Keratinocyte (primary cell): ENCODE measurements at regions not wholly inside any gene's neighbourhood (a gene's known extent, or its start where the extent isn't known, plus 50 kb on each side); places are given as distances from the start of the nearest gene placed in this dataset.

ENCODE experiments used
- DNase-seq: peaks from one replicate; pipeline ENCODE4 v3.0.0-alpha.2; 2011; ENCODE audit warnings: low read depth, missing footprints, low spot score
- FAIRE-seq: peaks from 2 replicates; lab custom pipeline; 2011; peaks lifted over from hg19 to GRCh38; lab: Jason Lieb, UNC
- H2AFZ ChIP-seq: 2 replicates; pipeline ENCODE4 v1.6.0; 2012; ENCODE audit warnings: low read length, control low read depth, inconsistent platforms; ENCODE audit not compliant: control insufficient read depth
- H3K27ac ChIP-seq: 2 replicates; pipeline ENCODE4 v1.5.1; 2011; ENCODE audit warnings: low read length; ENCODE audit not compliant: control insufficient read depth, insufficient read depth
- H3K27me3 ChIP-seq: 3 replicates; pipeline ENCODE4 v1.6.0; 2011; ENCODE audit warnings: low read length; ENCODE audit not compliant: control insufficient read depth, insufficient read depth; ENCODE audit errors: extremely low read depth
- H3K36me3 ChIP-seq, 2 experiments: 2 replicates in 1 of 2; 3 replicates in 1 of 2; pipeline ENCODE4 v1.5.1; 2011; ENCODE audit warnings: low read length in 2 of 2, mild to moderate bottlenecking in 1 of 2; ENCODE audit not compliant: control insufficient read depth in 2 of 2, insufficient read depth in 2 of 2; ENCODE audit errors: extremely low read depth in 1 of 2
- H3K4me1 ChIP-seq: 3 replicates; pipeline ENCODE4 v1.5.1; 2011; ENCODE audit warnings: low read length; ENCODE audit not compliant: control insufficient read depth, insufficient read depth; ENCODE audit errors: extremely low read depth
- H3K4me2 ChIP-seq: 3 replicates; pipeline ENCODE4 v1.6.0; 2011; ENCODE audit warnings: low read depth, low read length; ENCODE audit not compliant: control insufficient read depth, insufficient read depth; ENCODE audit errors: extremely low read depth
- H3K4me3 ChIP-seq, 3 experiments: fragments of 200-600 bp in 1 of 3; sonication (generic) in 1 of 3; 2 replicates in 2 of 3; 3 replicates in 1 of 3; pipeline ENCODE4 v1.5.1; 2011 to 2016; ENCODE audit warnings: low read length in 3 of 3, mild to moderate bottlenecking in 3 of 3, control low read depth in 2 of 3, inconsistent platforms in 1 of 3, low read depth in 1 of 3, mixed read lengths in 1 of 3, mixed run types in 1 of 3, moderate library complexity in 1 of 3; ENCODE audit not compliant: control insufficient read depth in 2 of 3, insufficient read depth in 2 of 3; ENCODE audit errors: extremely low read depth in 1 of 3
- H3K79me2 ChIP-seq: 2 replicates; pipeline ENCODE4 v1.6.0; 2012; ENCODE audit warnings: low read length; ENCODE audit not compliant: control insufficient read depth, insufficient read depth
- H3K9ac ChIP-seq: 3 replicates; pipeline ENCODE4 v1.6.0; 2011; ENCODE audit warnings: low read length; ENCODE audit not compliant: control insufficient read depth, insufficient read depth; ENCODE audit errors: extremely low read depth
- H3K9me1 ChIP-seq: 3 replicates; pipeline ENCODE4 v1.6.0; 2011; ENCODE audit warnings: low read length; ENCODE audit not compliant: control insufficient read depth, insufficient read depth; ENCODE audit errors: extremely low read depth
- H3K9me3 ChIP-seq: 2 replicates; pipeline ENCODE4 v1.5.1; 2012; ENCODE audit warnings: low read depth, low read length; ENCODE audit not compliant: control insufficient read depth
- H4K20me1 ChIP-seq: 3 replicates; pipeline ENCODE4 v1.6.0; 2011; ENCODE audit warnings: low read length; ENCODE audit not compliant: control insufficient read depth, insufficient read depth; ENCODE audit errors: extremely low read depth
- CTCF ChIP-seq, 3 experiments: IDR thresholded peaks in 1 of 3; conservative IDR thresholded peaks in 1 of 3; optimal IDR thresholded peaks in 1 of 3; 2 replicates in 2 of 3; 3 replicates in 1 of 3; pipeline versions ENCODE3 to v1.5.1; 2011; ENCODE audit warnings: low read length in 3 of 3, mild to moderate bottlenecking in 3 of 3, moderate library complexity in 2 of 3, control low read depth in 1 of 3, inconsistent platforms in 1 of 3; ENCODE audit not compliant: insufficient read depth in 2 of 3; ENCODE audit errors: extremely low read depth in 1 of 3
- EZH2 ChIP-seq: IDR thresholded peaks from one replicate; pipeline ENCODE4 v1.6.1; 2012; ENCODE audit warnings: inconsistent platforms, mild to moderate bottlenecking, low read length, moderate library complexity
- dilution Hi-C: fragments of 300-500 bp; cut with MboI; formaldehyde crosslinking; loops from one replicate; pipeline ENCODE4 v1.7.0; 2020; ENCODE audit warnings: low sequenced_read_pairs; ENCODE audit not compliant: extremely low pct_ligation_motif_present

DNA sequence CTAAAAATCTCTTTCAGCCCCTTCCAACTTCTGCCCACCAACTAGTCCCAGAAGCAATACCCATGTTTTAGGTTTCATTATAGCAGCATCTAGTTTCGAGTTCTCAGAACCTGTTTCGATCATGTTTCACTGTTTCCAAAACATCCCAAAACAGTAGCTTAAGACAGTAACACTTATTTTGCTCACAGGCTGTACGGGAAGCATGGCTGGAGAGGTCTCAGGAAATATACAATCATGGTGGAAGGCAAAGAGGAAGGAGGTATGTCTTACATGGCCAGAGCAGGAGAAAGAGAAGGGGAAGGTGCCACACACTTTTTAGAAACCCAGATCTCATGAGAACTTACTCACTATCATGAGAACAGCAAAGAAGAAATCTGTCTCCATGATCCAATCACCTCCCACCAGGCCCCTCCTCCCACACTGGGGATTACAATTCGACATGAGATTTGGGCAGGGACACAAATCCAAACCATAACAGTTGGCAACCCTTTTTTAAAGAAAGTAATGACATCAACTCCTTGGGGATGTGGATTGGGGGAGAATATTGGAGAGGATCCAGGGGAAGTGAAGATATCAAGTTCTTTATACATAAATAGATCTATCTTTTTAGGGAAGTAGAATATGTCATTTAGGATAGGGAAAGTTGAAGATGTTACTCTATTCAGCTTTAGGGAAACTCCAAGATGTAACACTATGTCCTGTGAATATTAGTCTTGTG, 269.9 kb upstream of the PLEKHG7 start:
- Histone ChIP-seq H3K9me1 (no peaks in the 10 kb centered on the region), H3K4me3 (no peak overlapping the region), H2AFZ (no peak overlapping the region), H3K9ac (no peak overlapping the region), H3K27me3 (no peaks in the 10 kb centered on the region), H3K27ac (no peak overlapping the region), H4K20me1 (no peaks in the 10 kb centered on the region), H3K4me1 (no peaks in the 10 kb centered on the region), H3K79me2 (no peaks in the 10 kb centered on the region), H3K36me3 (no peaks in the 10 kb centered on the region), H3K9me3 (no peaks in the 10 kb centered on the region), H3K4me2 (no peak overlapping the region)
- TF ChIP-seq EZH2 (no peak), CTCF (optimal IDR thresholded peaks at IDR 0.05 in 1 of 3, IDR thresholded peaks at IDR 0.05 in 1 of 3, conservative IDR thresholded peaks at IDR 0.05 in 1 of 3; ENCODE audit: extremely low read depth in 1 of 3, insufficient read depth in 2 of 3, low read length in 3 of 3) (no peak)
- dilution Hi-C loops, result no loop called here
- FAIRE-seq (no peak), DNase-seq (no peak)

DNA sequence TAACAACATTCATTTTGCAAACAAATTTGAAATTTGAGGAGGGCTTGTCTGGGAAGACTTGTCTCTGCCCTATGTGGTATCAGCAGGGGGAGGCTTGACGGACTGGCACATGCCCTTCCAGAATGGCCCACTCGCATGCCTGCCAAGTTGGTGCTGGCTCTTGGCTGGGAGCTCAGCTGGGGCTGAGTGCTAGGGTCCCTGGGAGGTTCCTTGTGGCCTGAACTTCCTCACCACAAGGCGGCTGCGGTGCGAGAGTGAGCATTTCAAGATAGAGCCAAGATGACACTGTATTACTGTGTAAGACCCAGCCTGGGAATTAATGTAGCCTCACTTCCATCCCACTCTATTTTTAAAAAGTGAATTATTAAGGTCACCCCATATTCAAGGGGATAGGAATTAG, 271.6 kb upstream of the PLEKHG7 start:
- H3K9me3 ChIP-seq, result no peaks in the 10 kb centered on the region
- no peak for TF ChIP-seq EZH2
- no peak for TF ChIP-seq CTCF (optimal IDR thresholded peaks at IDR 0.05 in 1 of 3, IDR thresholded peaks at IDR 0.05 in 1 of 3, conservative IDR thresholded peaks at IDR 0.05 in 1 of 3; ENCODE audit: extremely low read depth in 1 of 3, insufficient read depth in 2 of 3, low read length in 3 of 3)
- no peak overlapping the region for H3K4me2 ChIP-seq
- FAIRE-seq (no peak), DNase-seq (no peak)
- no peaks in the 10 kb centered on the region for H3K27me3 ChIP-seq
- dilution Hi-C loops, result no loop called here
- H3K9ac ChIP-seq, result no peak overlapping the region
- H3K79me2 ChIP-seq, result no peaks in the 10 kb centered on the region
- H3K36me3 ChIP-seq, result no peaks in the 10 kb centered on the region
- no peaks in the 10 kb centered on the region for H4K20me1 ChIP-seq
- no peak overlapping the region for H3K4me3 ChIP-seq
- no peaks in the 10 kb centered on the region for H3K9me1 ChIP-seq
- H3K27ac ChIP-seq, result no peak overlapping the region
- no peaks in the 10 kb centered on the region for H3K4me1 ChIP-seq
- H2AFZ ChIP-seq, result no peak overlapping the region
